Forelimb muscle (tissue), 1 donor: ENCODE measurements at regions not wholly inside any gene's neighbourhood (a gene's known extent, or its start where the extent isn't known, plus 50 kb on each side); places are given as distances from the start of the nearest gene placed in this dataset.

Experiments
- DNase-seq: peaks from one replicate; pipeline ENCODE4 v3.0.0-alpha.2; 2013; ENCODE audit warnings: low read depth

DNA sequence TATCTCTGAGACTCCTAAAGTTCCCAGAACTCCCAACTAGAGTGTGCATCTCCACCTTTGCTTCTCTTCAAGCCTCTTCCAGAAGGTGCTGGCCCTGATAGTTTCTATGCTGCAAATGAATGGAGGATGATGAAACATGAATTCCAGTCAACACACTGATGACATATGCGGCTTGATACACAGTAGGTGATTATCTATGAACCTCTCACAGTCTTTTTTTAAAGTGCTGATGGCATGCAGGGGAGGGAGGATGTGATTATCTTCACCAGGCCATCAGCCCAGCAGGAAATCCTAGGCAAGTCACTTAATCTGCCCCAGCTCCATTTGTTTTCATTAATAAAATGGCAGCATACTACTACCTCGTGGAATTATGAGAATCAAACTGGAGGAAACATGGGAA lies 548.5 kb downstream of the SOX6 start:
- DNase-seq = no peak

GRCh38 chr11:15810082-15810481 lies 546.3 kb downstream of the SOX6 start:
- DNase-seq = no peak

DNA sequence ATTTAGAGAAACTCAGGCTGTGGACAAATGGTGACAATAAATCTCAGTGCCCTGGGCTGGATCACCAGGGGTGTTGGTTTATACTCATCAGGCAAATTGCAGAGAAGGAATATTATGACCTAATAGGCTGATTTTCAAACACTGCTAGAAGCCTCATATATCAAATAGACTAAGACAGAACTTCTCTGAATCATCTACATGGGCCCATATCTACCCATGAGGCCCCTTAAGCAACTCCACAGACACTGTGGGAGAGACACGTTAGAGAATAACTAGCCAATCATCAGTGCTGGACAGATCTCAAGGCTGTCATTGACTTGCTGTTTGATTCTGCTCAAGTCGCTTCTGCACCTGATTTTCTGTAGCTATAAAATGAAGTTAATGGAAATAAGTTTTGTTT lies 545.8 kb downstream of the SOX6 start:
- no peak for DNase-seq

GRCh38 chr11:15815246-15816195 lies 540.8 kb downstream of the SOX6 start:
- DNase-seq = no peak

DNA sequence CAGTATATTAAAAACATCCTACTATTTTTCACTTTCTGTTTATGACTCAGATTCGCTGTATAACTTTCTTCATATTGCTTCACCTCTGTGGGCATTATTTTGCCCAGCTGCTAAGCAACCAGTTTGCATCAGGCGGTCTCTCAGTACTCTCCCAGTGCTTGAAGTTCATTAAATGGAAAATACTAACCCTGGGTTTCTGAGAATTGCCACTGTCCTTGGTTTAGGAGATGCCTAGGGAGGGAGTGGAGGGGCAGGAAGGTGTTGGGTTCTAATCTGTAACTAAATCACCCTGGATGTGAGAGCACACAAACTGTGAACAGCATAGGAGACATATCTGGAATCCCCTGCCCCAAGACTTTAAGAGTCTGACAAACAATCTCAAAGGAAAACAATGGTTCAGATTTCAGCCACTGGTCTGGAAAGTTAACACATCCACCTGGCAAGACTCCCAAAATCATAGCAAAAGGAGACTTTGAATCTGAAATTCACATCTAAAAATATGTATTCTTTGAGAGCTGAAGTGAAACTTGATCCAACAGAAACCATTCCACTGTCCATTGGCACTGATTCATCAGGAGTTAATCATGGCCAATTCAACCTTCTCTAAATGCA lies 540.0 kb downstream of the SOX6 start:
- DNase-seq = no peak

DNA sequence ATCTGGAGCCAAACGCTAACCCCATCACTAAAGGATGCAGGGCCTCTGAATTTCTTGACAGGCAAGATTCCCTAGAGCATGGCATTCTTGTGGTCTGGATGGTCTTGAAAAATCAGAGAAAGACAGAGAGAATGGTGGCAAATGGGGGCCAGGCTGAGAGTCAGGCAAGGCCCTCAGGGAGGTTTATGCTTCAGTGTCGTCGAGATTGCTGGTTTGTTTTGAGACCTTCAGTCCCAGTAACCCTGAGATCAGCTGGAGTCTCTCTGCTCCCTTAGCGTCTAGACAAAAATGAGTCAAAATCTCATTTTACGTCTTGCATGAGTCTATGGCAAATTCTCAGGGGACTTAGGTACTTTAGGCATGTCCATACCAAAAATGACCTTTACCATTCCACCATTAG lies 539.3 kb downstream of the SOX6 start:
- DNase-seq = no peak

GRCh38 chr11:15818132-15818842 lies 538.1 kb downstream of the SOX6 start:
- no peak for DNase-seq

- no peak for DNase-seq
Observed at GRCh38 chr11:15819679-15820286, 536.6 kb downstream of the SOX6 start.

GRCh38 chr11:15821451-15821850 lies 534.9 kb downstream of the SOX6 start:
- no peak for DNase-seq

- no peak for DNase-seq
Observed at GRCh38 chr11:15824060-15824459, 532.3 kb downstream of the SOX6 start.

DNA sequence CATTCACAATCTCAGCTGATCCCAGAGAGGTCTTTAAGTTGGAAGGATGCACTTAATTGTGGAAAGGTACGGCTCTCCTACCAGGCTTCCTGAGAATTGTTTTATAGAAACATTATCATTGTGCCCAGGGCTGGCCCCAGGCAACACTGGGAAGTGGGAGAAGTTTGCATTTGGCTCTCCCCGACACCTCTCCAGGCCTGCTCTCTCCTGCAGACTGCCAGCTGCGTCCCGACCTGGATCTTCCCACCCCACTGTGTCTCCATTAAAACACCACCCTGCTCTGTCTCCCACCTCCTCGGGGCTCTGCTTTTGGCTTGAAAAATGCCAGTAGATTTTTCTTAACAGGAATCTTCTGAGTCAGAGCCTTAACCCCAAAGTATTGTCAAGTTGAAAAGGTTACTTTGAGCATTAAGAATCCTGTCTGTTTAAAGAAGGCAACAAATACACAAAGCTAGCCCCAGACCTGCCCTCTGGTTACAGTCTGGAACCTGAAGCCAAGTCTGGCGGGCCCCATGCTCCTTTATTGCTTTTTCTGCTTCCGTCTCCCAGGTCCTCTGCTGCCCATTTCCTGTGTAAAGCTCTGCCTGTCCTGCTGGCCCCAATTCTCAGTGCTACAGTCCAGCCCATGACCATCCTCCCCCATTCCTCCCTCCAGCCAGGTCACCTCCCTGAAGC lies 530.2 kb downstream of the SOX6 start:
- no peak for DNase-seq

GRCh38 chr11:15826826-15827225 lies 529.5 kb downstream of the SOX6 start:
- no peak for DNase-seq

DNA sequence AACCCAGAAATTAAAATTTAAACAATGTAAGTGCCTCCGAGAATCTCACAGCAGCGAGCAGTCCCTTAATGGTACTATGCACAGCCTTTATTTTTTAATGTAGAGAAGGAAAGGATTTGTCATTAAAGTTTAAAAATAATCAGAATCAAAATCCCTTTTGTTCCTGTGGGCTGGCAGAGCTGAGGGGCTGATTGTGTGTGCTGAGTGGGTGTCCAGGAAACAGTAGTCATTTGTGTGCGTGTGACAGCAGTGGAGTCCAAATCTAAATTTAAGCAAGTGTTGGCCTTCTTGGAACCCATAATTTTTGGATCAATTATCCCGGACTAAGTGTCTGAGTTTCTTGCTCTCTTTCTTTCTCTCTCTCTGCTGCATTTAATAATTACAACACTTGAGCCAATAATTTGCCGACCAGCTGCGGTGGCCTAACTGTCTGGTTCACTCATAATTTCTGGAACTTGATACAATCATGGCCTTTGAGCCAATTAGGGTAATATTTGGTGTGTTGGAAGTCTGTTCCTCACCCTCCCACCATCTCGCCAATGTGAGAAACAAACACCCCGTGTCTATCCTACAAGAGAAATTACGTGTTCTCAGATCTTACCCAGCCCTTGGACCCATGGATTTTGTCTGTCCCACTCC lies 528.0 kb downstream of the SOX6 start:
- no peak for DNase-seq

DNA sequence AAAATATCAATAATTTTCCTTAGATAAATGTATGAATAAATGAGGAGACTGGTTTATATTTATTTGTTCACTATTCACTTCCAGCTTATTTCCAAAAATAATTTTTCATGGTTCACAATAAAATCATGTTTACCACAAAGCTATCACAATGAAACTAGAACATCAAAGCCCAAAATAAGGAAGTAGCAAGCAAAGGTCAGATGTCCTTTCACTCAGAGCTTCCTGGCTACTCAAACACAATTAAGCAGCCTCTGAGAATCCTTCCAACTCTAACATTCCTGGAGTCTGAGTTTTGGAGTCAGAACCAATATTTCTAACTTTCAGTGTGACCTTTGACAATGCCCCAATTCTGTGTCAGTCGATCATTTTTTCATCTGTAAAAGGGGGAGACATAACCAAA lies 527.0 kb downstream of the SOX6 start:
- DNase-seq = no peak

GRCh38 chr11:15830741-15831428 lies 525.5 kb downstream of the SOX6 start:
- DNase-seq = no peak

DNA sequence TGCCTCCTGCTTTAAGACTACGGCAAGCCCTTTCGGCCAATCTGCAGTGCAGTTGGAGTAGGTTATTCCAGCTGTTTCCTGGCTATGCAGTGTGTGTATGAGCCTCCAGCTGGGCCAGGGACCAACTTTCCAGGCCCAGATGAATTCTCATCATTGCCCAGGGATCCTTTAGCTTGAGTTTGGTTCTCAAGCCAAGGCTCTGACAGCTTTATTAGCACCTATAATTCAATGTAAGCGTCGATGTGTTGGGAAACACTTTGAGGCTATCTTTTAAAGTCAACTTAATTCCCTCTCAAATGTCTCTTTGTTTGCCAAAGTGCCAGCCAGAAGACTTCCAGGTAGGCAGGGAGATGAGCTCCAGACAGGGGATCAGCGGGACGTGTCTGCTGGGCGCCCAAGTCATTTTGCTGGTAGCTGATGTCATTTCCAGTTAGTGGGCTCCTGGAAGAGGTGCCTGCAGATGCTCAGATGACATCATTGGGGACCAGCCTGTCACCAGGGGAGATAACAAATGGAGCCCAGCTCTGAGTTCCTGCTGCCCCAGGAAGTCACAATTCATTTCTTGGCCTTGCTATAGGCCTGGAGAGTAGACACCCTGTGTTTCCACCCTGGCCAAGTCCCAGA lies 520.4 kb downstream of the SOX6 start:
- DNase-seq = no peak

GRCh38 chr11:15836795-15837194 lies 519.6 kb downstream of the SOX6 start:
- DNase-seq = no peak

- no peak for DNase-seq
Observed at GRCh38 chr11:15837901-15838489, 518.4 kb downstream of the SOX6 start.

GRCh38 chr11:15839061-15839460 lies 517.3 kb downstream of the SOX6 start:
- no peak for DNase-seq

DNA sequence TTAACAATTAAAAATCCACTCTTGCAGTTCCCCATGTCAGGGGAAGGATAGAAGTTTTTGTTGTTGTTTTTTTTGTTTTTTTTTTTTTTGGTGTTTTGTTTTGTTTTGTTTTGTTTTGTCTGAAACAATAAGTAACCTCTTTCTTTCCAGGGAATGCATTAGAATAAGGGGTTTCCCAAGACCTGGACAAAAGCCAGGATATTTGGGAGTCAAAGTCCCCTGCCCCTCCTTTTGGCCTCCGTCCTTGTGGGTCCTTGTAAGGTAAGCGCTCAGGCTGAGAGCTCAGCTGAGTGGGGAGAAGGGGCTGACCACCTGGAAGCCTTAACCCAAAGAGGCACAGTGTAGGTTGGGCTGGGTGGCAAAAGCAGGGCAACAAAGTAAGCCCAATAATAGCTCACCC lies 515.4 kb downstream of the SOX6 start:
- no peak for DNase-seq
